Mesodermal cell (in vitro differentiated cells): ENCODE measurements at regions not wholly inside any gene's neighbourhood (a gene's known extent, or its start where the extent isn't known, plus 50 kb on each side); places are given as distances from the start of the nearest gene placed in this dataset.

Experiments used
- H3K27ac ChIP-seq: 2 replicates; pipeline ENCODE4 v1.7.0; 2013; ENCODE audit warnings: mild to moderate bottlenecking, low read depth, low read length, moderate library complexity; ENCODE audit not compliant: severe bottlenecking
- H3K36me3 ChIP-seq: 2 replicates; pipeline ENCODE4 v1.7.1; 2013; ENCODE audit warnings: mild to moderate bottlenecking, low read length, moderate library complexity; ENCODE audit not compliant: control insufficient read depth, insufficient read depth
- H3K4me1 ChIP-seq: one replicate; pipeline ENCODE4 v1.7.1; 2013; ENCODE audit warnings: mild to moderate bottlenecking, low read length; ENCODE audit not compliant: insufficient read depth, control insufficient read depth, poor library complexity, severe bottlenecking
- H3K4me3 ChIP-seq: 2 replicates; pipeline ENCODE4 v1.7.0; 2013; ENCODE audit warnings: low read length, control low read depth, mild to moderate bottlenecking; ENCODE audit not compliant: insufficient read depth, poor library complexity, severe bottlenecking; ENCODE audit errors: extremely low read depth
- H3K9me3 ChIP-seq: 2 replicates; pipeline ENCODE4 v1.7.1; 2013; ENCODE audit warnings: mild to moderate bottlenecking, low read length, moderate library complexity; ENCODE audit not compliant: control insufficient read depth
- WGBS, 2 experiments: methylation state at CpG; one replicate each; pipeline ENCODE4 v1.1.5; 2013; ENCODE audit warnings: missing lambda C conversion rate in 2 of 2; ENCODE audit not compliant: insufficient coverage in 2 of 2; 5-methylcytosine and 5-hydroxymethylcytosine counted together

GRCh38 chr18:40782453-40783130, 1172.4 kb upstream of the PIK3C3 start:
- Histone ChIP-seq H3K4me1 (no peaks in the 10 kb centered on the region), H3K4me3 (no peak overlapping the region), H3K27ac (no peak overlapping the region), H3K9me3 (no peaks in the 10 kb centered on the region), H3K36me3 (no peaks in the 10 kb centered on the region)
- WGBS, 2 experiments = 40 to 80% methylated on average over 1 to 2 of the region's 3 CpGs

- Histone ChIP-seq H3K36me3 (no peaks in the 10 kb centered on the region), H3K9me3 (no peaks in the 10 kb centered on the region), H3K4me3 (no peak overlapping the region), H3K4me1 (no peaks in the 10 kb centered on the region), H3K27ac (no peak overlapping the region)
- 60 to 67% methylated on average over 1 of the region's 2 CpGs for WGBS, 2 experiments
Observed at GRCh38 chr18:40769786-40770185, 1185.2 kb upstream of the PIK3C3 start.

- Histone ChIP-seq H3K4me3 (no peak overlapping the region), H3K36me3 (no peaks in the 10 kb centered on the region), H3K27ac (no peak overlapping the region), H3K4me1 (no peaks in the 10 kb centered on the region), H3K9me3 (no peaks in the 10 kb centered on the region)
- WGBS, 2 experiments = 89 to 94% methylated on average over 3 to 4 of the region's 6 CpGs
Observed at GRCh38 chr18:40760251-40760650, 1194.8 kb upstream of the PIK3C3 start.

GRCh38 chr18:40754477-40754876, 1200.6 kb upstream of the PIK3C3 start:
- Histone ChIP-seq H3K9me3 (no peaks in the 10 kb centered on the region), H3K27ac (no peak overlapping the region), H3K36me3 (no peaks in the 10 kb centered on the region), H3K4me3 (no peak overlapping the region), H3K4me1 (no peaks in the 10 kb centered on the region)
- no CpG with 5 or more reads among the region's 1 CpG for WGBS, 2 experiments

GRCh38 chr18:40752316-40752715, 1202.7 kb upstream of the PIK3C3 start:
- WGBS, 2 experiments = 72 to 89% methylated on average over 3 of the region's 4 CpGs
- Histone ChIP-seq H3K4me3 (no peak overlapping the region), H3K4me1 (no peaks in the 10 kb centered on the region), H3K9me3 (no peaks in the 10 kb centered on the region), H3K27ac (no peak overlapping the region), H3K36me3 (no peaks in the 10 kb centered on the region)

- H3K4me1 ChIP-seq = no peaks in the 10 kb centered on the region
- WGBS, 2 experiments = no CpG with 5 or more reads among the region's 2 CpGs
- H3K27ac ChIP-seq = no peak overlapping the region
- no peaks in the 10 kb centered on the region for H3K36me3 ChIP-seq
- no peak overlapping the region for H3K4me3 ChIP-seq
- H3K9me3 ChIP-seq = no peaks in the 10 kb centered on the region
Observed at GRCh38 chr18:40751186-40751585, 1203.8 kb upstream of the PIK3C3 start.

GRCh38 chr18:40739029-40739428, 1216.0 kb upstream of the PIK3C3 start:
- no peaks in the 10 kb centered on the region for H3K4me1 ChIP-seq
- no peak overlapping the region for H3K27ac ChIP-seq
- H3K4me3 ChIP-seq = no peak overlapping the region
- WGBS, 2 experiments = no CpG with 5 or more reads among the region's 1 CpG
- no peaks in the 10 kb centered on the region for H3K36me3 ChIP-seq
- H3K9me3 ChIP-seq = no peaks in the 10 kb centered on the region

- Histone ChIP-seq H3K4me1 (no peaks in the 10 kb centered on the region), H3K9me3 (no peaks in the 10 kb centered on the region), H3K4me3 (no peak overlapping the region), H3K27ac (no peak overlapping the region), H3K36me3 (no peaks in the 10 kb centered on the region)
- WGBS, 2 experiments = 85 to 91% methylated on average over 2 to 4 of the region's 4 CpGs
Observed at GRCh38 chr18:40738321-40738880, 1216.6 kb upstream of the PIK3C3 start.

GRCh38 chr18:40708726-40709125, 1246.3 kb upstream of the PIK3C3 start:
- Histone ChIP-seq H3K27ac (no peak overlapping the region), H3K9me3 (no peaks in the 10 kb centered on the region), H3K4me1 (no peaks in the 10 kb centered on the region), H3K36me3 (no peaks in the 10 kb centered on the region), H3K4me3 (no peak overlapping the region)

GRCh38 chr18:40707797-40708196, 1247.2 kb upstream of the PIK3C3 start:
- no peaks in the 10 kb centered on the region for H3K4me1 ChIP-seq
- no peaks in the 10 kb centered on the region for H3K36me3 ChIP-seq
- no peaks in the 10 kb centered on the region for H3K9me3 ChIP-seq
- no peak overlapping the region for H3K4me3 ChIP-seq
- WGBS, 2 experiments = no CpG with 5 or more reads among the region's 1 CpG
- no peak overlapping the region for H3K27ac ChIP-seq

- no peaks in the 10 kb centered on the region for H3K4me1 ChIP-seq
- H3K4me3 ChIP-seq = no peak overlapping the region
- no peak overlapping the region for H3K27ac ChIP-seq
- H3K36me3 ChIP-seq = no peaks in the 10 kb centered on the region
- H3K9me3 ChIP-seq = peaks cover 16% of the 10 kb centered on the region
Observed at GRCh38 chr18:40698129-40698528, 1256.9 kb upstream of the PIK3C3 start.
